H1 (cell line): ENCODE measurements at regions not wholly inside any gene's neighbourhood (a gene's known extent, or its start where the extent isn't known, plus 50 kb on each side); places are given as distances from the start of the nearest gene placed in this dataset.

Experiments
- CTCF ChIA-PET: fragments of 300-600 bp; sonication (Branson Sonifier 250); formaldehyde crosslinking; loops from one replicate; lab custom pipeline; 2021; ENCODE audit not compliant: partially characterized antibody; lab: Charles Lee
- POLR2A ChIA-PET: fragments of 300-600 bp; sonication (Branson Sonifier 250); formaldehyde crosslinking; loops from one replicate; lab custom pipeline; 2021; ENCODE audit warnings: inconsistent platforms; ENCODE audit not compliant: partially characterized antibody; lab: Charles Lee
- DNase-seq, 2 experiments: peaks; one replicate each; pipeline versions ENCODE4 v3.0.0 to v3.0.0-alpha.2; 2010 to 2022; ENCODE audit warnings: low spot score in 2 of 2, low read depth in 1 of 2, mixed read lengths in 1 of 2
- FAIRE-seq: peaks from 2 replicates; lab custom pipeline; 2011; peaks lifted over from hg19 to GRCh38; lab: Jason Lieb, UNC
- H2AFZ ChIP-seq: 2 replicates; pipeline ENCODE4 v1.8.1; 2012; ENCODE audit warnings: low read length, inconsistent platforms
- H2AK5ac ChIP-seq: 2 replicates; pipeline ENCODE4 v1.6.1; 2013; ENCODE audit warnings: low read depth, low read length
- H2BK120ac ChIP-seq: replicated peaks from 2 replicates; pipeline ENCODE3; 2013; ENCODE audit warnings: low read depth, low read length, inconsistent platforms
- H2BK12ac ChIP-seq: 2 replicates; pipeline ENCODE4 v1.6.1; 2013; ENCODE audit warnings: low read depth, low read length
- H2BK15ac ChIP-seq: 2 replicates; pipeline ENCODE4 v1.6.1; 2013; ENCODE audit warnings: low read length
- H2BK20ac ChIP-seq: 2 replicates; pipeline ENCODE4 v1.6.1; 2013; ENCODE audit warnings: low read length
- H2BK5ac ChIP-seq: 2 replicates; pipeline ENCODE4 v1.6.1; 2013; ENCODE audit warnings: low read depth, low read length
- H3K14ac ChIP-seq: 2 replicates; pipeline ENCODE4 v1.6.1; 2013; ENCODE audit warnings: inconsistent platforms; ENCODE audit not compliant: insufficient read length
- H3K18ac ChIP-seq: 2 replicates; pipeline ENCODE4 v1.6.1; 2013; ENCODE audit warnings: low read length; ENCODE audit errors: extremely low read depth
- H3K23ac ChIP-seq: 2 replicates; pipeline ENCODE4 v1.6.1; 2013; ENCODE audit warnings: inconsistent platforms; ENCODE audit not compliant: insufficient read length
- H3K23me2 ChIP-seq: 2 replicates; pipeline ENCODE4 v1.6.1; 2013; ENCODE audit warnings: low read depth, low read length
- H3K27ac ChIP-seq: 2 replicates; pipeline ENCODE4 v1.6.1; 2011; ENCODE audit warnings: low read depth, low read length, inconsistent platforms
- H3K27me3 ChIP-seq, 4 experiments: replicated peaks in 1 of 4; 1 replicate in 1 of 4; 2 replicates in 3 of 4; pipeline versions ENCODE4 v1.6.1 to v1.8.1; 2011 to 2013; ENCODE audit warnings: low read length in 3 of 4, mild to moderate bottlenecking in 3 of 4, inconsistent platforms in 2 of 4, mixed read lengths in 2 of 4, moderate library complexity in 1 of 4; ENCODE audit not compliant: control insufficient read depth in 3 of 4, insufficient read depth in 3 of 4; ENCODE audit errors: extremely low read depth in 1 of 4
- H3K36me3 ChIP-seq, 4 experiments: 2 replicates each; pipeline versions ENCODE4 v1.6.1 to v1.8.1; 2011 to 2013; ENCODE audit warnings: mild to moderate bottlenecking in 4 of 4, low read length in 3 of 4, moderate library complexity in 2 of 4, control low read depth in 1 of 4, inconsistent platforms in 1 of 4; ENCODE audit not compliant: insufficient read depth in 4 of 4, control insufficient read depth in 2 of 4
- H3K4ac ChIP-seq: replicated peaks from 2 replicates; pipeline ENCODE3; 2013; ENCODE audit warnings: low read length, low read depth, mixed read lengths, inconsistent platforms; ENCODE audit not compliant: insufficient read length
- H3K4me1 ChIP-seq, 4 experiments: replicated peaks in 1 of 4; 1 replicate in 1 of 4; 2 replicates in 3 of 4; pipeline versions ENCODE4 v1.6.1 to v1.8.1; 2011 to 2013; ENCODE audit warnings: low read length in 3 of 4, inconsistent platforms in 2 of 4, mixed read lengths in 1 of 4; ENCODE audit not compliant: insufficient read depth in 4 of 4, control insufficient read depth in 3 of 4
- H3K4me2 ChIP-seq, 2 experiments: 2 replicates each; pipeline versions ENCODE4 v1.6.1 to v1.8.1; 2011 to 2013; ENCODE audit warnings: low read depth in 2 of 2, low read length in 2 of 2, control low read depth in 1 of 2, inconsistent platforms in 1 of 2, mild to moderate bottlenecking in 1 of 2; ENCODE audit not compliant: insufficient read depth in 1 of 2
- H3K4me3 ChIP-seq, 4 experiments: fragments of 200-600, 300-600 bp in 1 of 4; sonication (generic), shearing (Covaris generic), sonication (Bioruptor Twin) in 1 of 4; 2 replicates each; pipeline versions ENCODE4 v1.5.1 to v1.8.1; 2011 to 2016; ENCODE audit warnings: low read length in 4 of 4, low read depth in 3 of 4, control low read depth in 2 of 4, inconsistent platforms in 2 of 4, mild to moderate bottlenecking in 2 of 4, mixed read lengths in 1 of 4, moderate library complexity in 1 of 4; ENCODE audit not compliant: insufficient read depth in 2 of 4; ENCODE audit errors: extremely low read depth in 1 of 4
- H3K56ac ChIP-seq: replicated peaks from 2 replicates; pipeline ENCODE3; 2013; ENCODE audit warnings: low read depth, mild to moderate bottlenecking, mixed read lengths, low read length, inconsistent platforms; ENCODE audit not compliant: insufficient read length
- H3K79me1 ChIP-seq: 2 replicates; pipeline ENCODE4 v1.6.1; 2013; ENCODE audit warnings: low read depth, low read length, control low read depth
- H3K79me2 ChIP-seq, 2 experiments: 2 replicates each; pipeline versions ENCODE4 v1.6.1 to v1.8.1; 2012 to 2013; ENCODE audit warnings: low read length in 2 of 2, mild to moderate bottlenecking in 2 of 2, inconsistent platforms in 1 of 2; ENCODE audit not compliant: insufficient read depth in 2 of 2, control insufficient read depth in 1 of 2
- H3K9ac ChIP-seq, 4 experiments: replicated peaks in 1 of 4; 1 replicate in 1 of 4; 2 replicates in 3 of 4; pipeline versions ENCODE4 v1.6.1 to v1.8.1; 2011 to 2013; ENCODE audit warnings: low read depth in 3 of 4, low read length in 3 of 4, control low read depth in 2 of 4, mild to moderate bottlenecking in 2 of 4, moderate library complexity in 2 of 4, inconsistent platforms in 1 of 4; ENCODE audit errors: extremely low read depth in 1 of 4
- H3K9me3 ChIP-seq, 2 experiments: 2 replicates each; pipeline versions ENCODE4 v1.6.1 to v1.8.1; 2012 to 2013; ENCODE audit warnings: mild to moderate bottlenecking in 2 of 2, moderate library complexity in 2 of 2, control low read depth in 1 of 2, inconsistent platforms in 1 of 2, low read depth in 1 of 2, low read length in 1 of 2, mixed read lengths in 1 of 2; ENCODE audit not compliant: insufficient read depth in 2 of 2
- H4K20me1 ChIP-seq, 2 experiments: replicated peaks in 1 of 2; 2 replicates each; pipeline versions ENCODE3 to v1.8.1; 2011 to 2013; ENCODE audit warnings: inconsistent platforms in 2 of 2, low read length in 2 of 2, mild to moderate bottlenecking in 1 of 2; ENCODE audit not compliant: insufficient read depth in 2 of 2, control insufficient read depth in 1 of 2
- H4K5ac ChIP-seq: 2 replicates; pipeline ENCODE4 v1.6.1; 2013; ENCODE audit warnings: low read length, low read depth, mixed read lengths, inconsistent platforms; ENCODE audit not compliant: insufficient read length
- H4K8ac ChIP-seq: 2 replicates; pipeline ENCODE4 v1.8.0; 2013; ENCODE audit warnings: mild to moderate bottlenecking, moderate library complexity, low read length, inconsistent platforms; ENCODE audit not compliant: insufficient read depth; ENCODE audit errors: extremely low read depth
- H4K91ac ChIP-seq: replicated peaks from 2 replicates; pipeline ENCODE3; 2013; ENCODE audit warnings: low read length, mixed read lengths, inconsistent platforms; ENCODE audit not compliant: insufficient read length
- BRCA1 ChIP-seq: IDR thresholded peaks from 2 replicates; pipeline ENCODE4 v1.6.1; 2012; ENCODE audit warnings: low read depth, low read length, improper control_type of control experiment
- SRF ChIP-seq: IDR thresholded peaks from 2 replicates; pipeline ENCODE4 v1.6.1; 2011; ENCODE audit warnings: mild to moderate bottlenecking, low read depth, low read length, moderate library complexity
- WGBS, 2 experiments: shearing (Covaris generic) in 1 of 2; methylation state at CpG; one replicate each; pipeline versions ENCODE4 v1.1.6 to v1.1.7; 2013 to 2015; ENCODE audit warnings: low lambda C conversion rate in 2 of 2, mixed read lengths in 2 of 2, inconsistent platforms in 1 of 2, low coverage in 1 of 2, missing lambda C conversion rate in 1 of 2; ENCODE audit not compliant: insufficient replicate concordance in 2 of 2, insufficient coverage in 1 of 2, insufficient read length in 1 of 2; ENCODE audit errors: extremely low coverage in 1 of 2, missing lambda C conversion rate in 1 of 2; 5-methylcytosine and 5-hydroxymethylcytosine counted together
- TF ChIP-seq, protein P1 (sequence below): IDR thresholded peaks from 2 replicates; pipeline ENCODE4 v1.6.1; 2012; ENCODE audit warnings: inconsistent platforms

DNA sequence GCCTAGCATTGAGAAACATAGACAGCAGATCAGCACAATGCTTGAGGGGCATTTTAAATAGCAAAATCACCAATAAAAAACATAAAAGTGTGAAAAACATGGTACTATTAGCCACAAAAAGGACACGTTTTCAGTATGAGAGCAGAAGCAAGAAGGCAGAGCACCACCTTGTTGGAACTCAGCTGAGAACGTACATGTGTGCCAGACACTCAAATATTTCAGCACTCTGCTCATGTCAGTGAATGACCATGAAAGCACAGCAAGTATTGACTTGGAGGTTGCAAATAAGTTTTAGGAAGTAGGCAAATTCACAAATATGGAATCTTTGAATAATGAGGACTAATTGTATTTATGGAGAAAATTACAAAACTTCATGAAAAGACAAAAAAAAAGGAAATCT lies 193.4 kb upstream of the PKN2 start:
- FAIRE-seq (no peak), DNase-seq (no peak)
- Histone ChIP-seq H3K79me1 (no peaks in the 10 kb centered on the region), H3K4me3 (no peak overlapping the region), H4K91ac (no peak overlapping the region), H3K79me2 (no peaks in the 10 kb centered on the region), H2BK12ac (no peak overlapping the region), H3K9me3 (no peaks in the 10 kb centered on the region), H3K36me3 (no peaks in the 10 kb centered on the region), H3K4ac (no peak overlapping the region), H2AK5ac (no peak overlapping the region), H2BK20ac (no peak overlapping the region), H2AFZ (no peak overlapping the region), H3K9ac (no peak overlapping the region), H3K27me3 (no peaks in the 10 kb centered on the region), H3K18ac (no peak overlapping the region), H4K8ac (no peak overlapping the region), H3K4me2 (no peak overlapping the region), H3K27ac (no peak overlapping the region), H2BK5ac (no peak overlapping the region), H3K56ac (no peak overlapping the region), H3K14ac (no peak overlapping the region), H2BK15ac (no peak overlapping the region), H4K5ac (no peak overlapping the region), H4K20me1 (no peaks in the 10 kb centered on the region), H3K23ac (no peak overlapping the region), H3K23me2 (no peaks in the 10 kb centered on the region), H2BK120ac (no peak overlapping the region), H3K4me1 (no peaks in the 10 kb centered on the region)
- ChIA-PET POLR2A (no interaction called here), CTCF (interaction anchor here (0.8 kb wide), 1 partner anchor 14 kb away, joined by 3 read pairs; no protein-coding TSS in a partner anchor)
- WGBS, 2 experiments, result 88% methylated on average over 2 of the region's 2 CpGs; no CpG with 5 or more reads in 1 of the 2 experiments
- no peak for TF ChIP-seq BRCA1
- TF ChIP-seq, protein P1, sequence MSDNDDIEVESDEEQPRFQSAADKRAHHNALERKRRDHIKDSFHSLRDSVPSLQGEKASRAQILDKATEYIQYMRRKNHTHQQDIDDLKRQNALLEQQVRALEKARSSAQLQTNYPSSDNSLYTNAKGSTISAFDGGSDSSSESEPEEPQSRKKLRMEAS, result no peak
- no peak for TF ChIP-seq SRF
